ENCODE measurements at regions not wholly inside any gene's neighbourhood (a gene's known extent, or its start where the extent isn't known, plus 50 kb on each side); places are given as distances from the start of the nearest gene placed in this dataset.

GRCh38 chrX:859329-859728 lies 228.7 kb downstream of the SHOX start:
- Histone ChIP-seq H3K4me2 (replicated peaks; ENCODE audit: low read depth, low read length, poor library complexity, severe bottlenecking) (no peak overlapping the region), H3K27ac (ENCODE audit: low read length in 2 of 2) (no peak overlapping the region), H3K79me2 (ENCODE audit: control insufficient read depth, insufficient read depth, low read length) (no peaks in the 10 kb centered on the region), H3K9ac (ENCODE audit: low read length) (no peak overlapping the region), H4K20me1 (ENCODE audit: control insufficient read depth, insufficient read depth, low read length, poor library complexity, severe bottlenecking) (no peaks in the 10 kb centered on the region), H3K27me3 (replicated peaks in 1 of 4; ENCODE audit: control extremely low read depth in 1 of 4, control insufficient read depth in 3 of 4, insufficient read depth in 4 of 4, low read length in 3 of 4) (no peaks in the 10 kb centered on the region), H2AFZ (ENCODE audit: insufficient read depth, low read depth, low read length, poor library complexity, severe bottlenecking) (no peak overlapping the region), H3K9me3 (ENCODE audit: control extremely low read depth in 1 of 3, control insufficient read depth in 2 of 3, insufficient read depth in 1 of 3, low read length in 2 of 3) (peaks cover 0 to 11% (median 3%) of the 10 kb centered on the region in 3 donors), H3K36me3 (replicated peaks in 1 of 2; ENCODE audit: control extremely low read depth in 1 of 2, control insufficient read depth in 1 of 2, extremely low read depth in 1 of 2, insufficient read depth in 2 of 2, low read length in 1 of 2) (no peaks in the 10 kb centered on the region), H3K4me3 (ENCODE audit: control extremely low read depth in 1 of 5, extremely low read depth in 1 of 5, insufficient read depth in 1 of 5, low read depth in 2 of 5, low read length in 4 of 5) (no peak overlapping the region), H3K4me1 (ENCODE audit: control insufficient read depth in 2 of 2, insufficient read depth in 2 of 2, low read length in 2 of 2) (no peaks in the 10 kb centered on the region)
- ATAC-seq (ENCODE audit: low read depth) (no peak), DNase-seq (no peak)
- ChIA-PET POLR2A (no interaction called here), CTCF (no interaction called here)
- H3K27ac Mint-ChIP-seq, result no peak overlapping the region
- H3K4me1 Mint-ChIP-seq, result no peaks in the 10 kb centered on the region
- no peak overlapping the region for H3K4me3 Mint-ChIP-seq
- TF ChIP-seq EZH2 (IDR thresholded peaks at IDR 0.05; ENCODE audit: borderline replicate concordance, insufficient read depth, low read depth, low read length, poor library complexity, severe bottlenecking) (no peak), CTCF (IDR thresholded peaks at IDR 0.05) (no peak)
- H3K9me3 Mint-ChIP-seq (ENCODE audit: insufficient read depth), result peaks cover 5% of the 10 kb centered on the region
- WGBS (ENCODE audit: insufficient coverage), result 100% methylated on average over 1 of the region's 1 CpG
- intact Hi-C loops (cut with micrococcal nuclease), result no loop called here
- no peaks in the 10 kb centered on the region for H3K27me3 Mint-ChIP-seq

GRCh38 chrX:858542-859078 lies 228.0 kb downstream of the SHOX start:
- POLR2A ChIA-PET, result no interaction called here
- H3K4me1 Mint-ChIP-seq, result no peaks in the 10 kb centered on the region
- TF ChIP-seq CTCF (IDR thresholded peaks at IDR 0.05) (no peak), EZH2 (IDR thresholded peaks at IDR 0.05; ENCODE audit: borderline replicate concordance, insufficient read depth, low read depth, low read length, poor library complexity, severe bottlenecking) (no peak)
- Histone ChIP-seq H3K4me2 (replicated peaks; ENCODE audit: low read depth, low read length, poor library complexity, severe bottlenecking) (no peak overlapping the region), H4K20me1 (ENCODE audit: control insufficient read depth, insufficient read depth, low read length, poor library complexity, severe bottlenecking) (no peaks in the 10 kb centered on the region), H3K27me3 (replicated peaks in 1 of 4; ENCODE audit: control extremely low read depth in 1 of 4, control insufficient read depth in 3 of 4, insufficient read depth in 4 of 4, low read length in 3 of 4) (no peaks in the 10 kb centered on the region), H3K4me3 (ENCODE audit: control extremely low read depth in 1 of 5, extremely low read depth in 1 of 5, insufficient read depth in 1 of 5, low read depth in 2 of 5, low read length in 4 of 5) (no peak overlapping the region), H3K9ac (ENCODE audit: low read length) (no peak overlapping the region), H3K79me2 (ENCODE audit: control insufficient read depth, insufficient read depth, low read length) (no peaks in the 10 kb centered on the region), H3K9me3 (ENCODE audit: control extremely low read depth in 1 of 3, control insufficient read depth in 2 of 3, insufficient read depth in 1 of 3, low read length in 2 of 3) (peaks cover 0 to 11% (median 3%) of the 10 kb centered on the region in 3 donors), H3K4me1 (ENCODE audit: control insufficient read depth in 2 of 2, insufficient read depth in 2 of 2, low read length in 2 of 2) (no peaks in the 10 kb centered on the region), H3K27ac (ENCODE audit: low read length in 2 of 2) (no peak overlapping the region), H2AFZ (ENCODE audit: insufficient read depth, low read depth, low read length, poor library complexity, severe bottlenecking) (no peak overlapping the region), H3K36me3 (replicated peaks in 1 of 2; ENCODE audit: control extremely low read depth in 1 of 2, control insufficient read depth in 1 of 2, extremely low read depth in 1 of 2, insufficient read depth in 2 of 2, low read length in 1 of 2) (no peaks in the 10 kb centered on the region)
- no CpG with 5 or more reads among the region's 1 CpG for WGBS (ENCODE audit: insufficient coverage)
- ATAC-seq (ENCODE audit: low read depth) (no peak), DNase-seq (no peak)
- intact Hi-C loops (cut with micrococcal nuclease), result no loop called here
- no peak overlapping the region for H3K4me3 Mint-ChIP-seq
- H3K27me3 Mint-ChIP-seq, result no peaks in the 10 kb centered on the region
- H3K9me3 Mint-ChIP-seq (ENCODE audit: insufficient read depth), result peaks cover 5% of the 10 kb centered on the region
- CTCF ChIA-PET, result no interaction called here
- H3K27ac Mint-ChIP-seq, result no peak overlapping the region
